ENCODE measurements at regions not wholly inside any gene's neighbourhood (a gene's known extent, or its start where the extent isn't known, plus 50 kb on each side); places are given as distances from the start of the nearest gene placed in this dataset.

DNA sequence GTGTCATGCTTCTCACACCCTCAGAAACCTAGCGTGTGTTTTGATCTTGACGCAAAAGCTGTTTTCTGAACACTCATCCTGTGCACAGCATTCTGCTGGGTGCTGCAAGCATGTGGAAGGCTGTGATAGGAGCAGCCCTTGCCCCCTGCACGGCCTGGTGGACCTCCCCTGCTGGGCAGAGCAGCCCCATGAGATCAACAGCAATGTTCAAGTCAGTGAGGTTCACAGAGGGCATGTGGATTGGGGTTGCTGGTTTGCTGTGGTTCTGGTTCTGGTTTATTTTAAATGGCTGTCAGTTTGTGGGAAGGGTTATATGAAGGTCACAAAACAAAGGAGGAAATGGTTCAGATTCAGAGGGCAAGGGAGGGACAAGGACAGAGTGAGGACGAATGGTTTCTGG, 71.3 kb downstream of the SOWAHC start:
- TF ChIP-seq CTCF (IDR thresholded peaks at IDR 0.05) (no peak), POLR2A (IDR thresholded peaks at IDR 0.05) (no peak)

All from uterus (tissue), 2 donors.